Liver (tissue), 3 donors: ENCODE measurements at regions not wholly inside any gene's neighbourhood (a gene's known extent, or its start where the extent isn't known, plus 50 kb on each side); places are given as distances from the start of the nearest gene placed in this dataset.
"Not testable (repeated sequence)": the region's sequence is repeated elsewhere in the genome, so short reads cannot be mapped to it uniquely, and the experiment has no call there.

Experiments
- CTCF ChIP-seq: fragments of 150-350 bp; IDR thresholded peaks from 2 replicates; pipeline ENCODE4 v1.5.1; 2017; ENCODE audit warnings: improper control_type of control experiment, low read depth, low read length; ENCODE audit not compliant: missing input control
- EGR1 ChIP-seq, 2 donors: IDR thresholded peaks; 2 replicates each; pipeline ENCODE4 v1.6.1; 2016 to 2018; ENCODE audit warnings: antibody characterized with exemption in 2 of 2, low read depth in 2 of 2
- GABPA ChIP-seq, 2 donors: IDR thresholded peaks in 1 of 2; conservative IDR thresholded peaks in 1 of 2; 2 replicates each; pipeline ENCODE4 v1.6.1; 2016; ENCODE audit warnings: antibody characterized with exemption in 2 of 2, mild to moderate bottlenecking in 1 of 2, moderate library complexity in 1 of 2
- JUND ChIP-seq, 2 donors: IDR thresholded peaks; 2 replicates each; pipeline ENCODE4 v1.6.1; 2016; ENCODE audit warnings: antibody characterized with exemption in 2 of 2
- MAX ChIP-seq: IDR thresholded peaks from 2 replicates; pipeline ENCODE4 v1.6.1; 2016; ENCODE audit warnings: antibody characterized with exemption
- RAD21 ChIP-seq, 2 donors: IDR thresholded peaks; 2 replicates each; pipeline ENCODE4 v1.6.1; 2016; ENCODE audit warnings: antibody characterized with exemption in 2 of 2, mild to moderate bottlenecking in 2 of 2
- SP1 ChIP-seq: IDR thresholded peaks from 2 replicates; pipeline ENCODE4 v1.6.1; 2018; ENCODE audit warnings: antibody characterized with exemption, mild to moderate bottlenecking
- TAF1 ChIP-seq: conservative IDR thresholded peaks from 2 replicates; pipeline ENCODE4 v1.6.1; 2016; ENCODE audit warnings: antibody characterized with exemption, mild to moderate bottlenecking
- YY1 ChIP-seq: IDR thresholded peaks from 2 replicates; pipeline ENCODE4 v1.6.1; 2016; ENCODE audit warnings: antibody characterized with exemption, mild to moderate bottlenecking
- ZBTB33 ChIP-seq: IDR thresholded peaks from 2 replicates; pipeline ENCODE4 v1.6.1; 2016; ENCODE audit warnings: antibody characterized with exemption
- donor health status: healthy.
- donor health status: healthy.

GRCh38 chr7:56370208-56370872 lies 254.1 kb upstream of the NUPR2 start:
- TF ChIP-seq MAX; CTCF; SP1; TAF1; RAD21 (IDR thresholded peaks at IDR 0.05); GABPA (IDR thresholded peaks at IDR 0.05 in 1 of 2, conservative IDR thresholded peaks at IDR 0.05 in 1 of 2); EGR1 (IDR thresholded peaks at IDR 0.05; ENCODE audit: low read depth in 2 of 2); YY1; ZBTB33; JUND (IDR thresholded peaks at IDR 0.05): not testable (repeated sequence)
